HG02938 (cell line): ENCODE measurements at regions not wholly inside any gene's neighbourhood (a gene's known extent, or its start where the extent isn't known, plus 50 kb on each side); places are given as distances from the start of the nearest gene placed in this dataset.
A peak's percentile ranks its signal among the peaks of the same experiment; 100 is the strongest.

ENCODE experiments used
- ATAC-seq: cut with Tn5 transposase; IDR thresholded peaks from one replicate; pipeline ENCODE4 v1.9.1; 2021; ENCODE audit warnings: mild to moderate bottlenecking, moderate library complexity; ENCODE audit not compliant: unreplicated experiment

GRCh38 chr21:14736162-14736561 is 190.0 kb upstream of the SAMSN1 start:
- peak; percentile 59 for ATAC-seq

DNA sequence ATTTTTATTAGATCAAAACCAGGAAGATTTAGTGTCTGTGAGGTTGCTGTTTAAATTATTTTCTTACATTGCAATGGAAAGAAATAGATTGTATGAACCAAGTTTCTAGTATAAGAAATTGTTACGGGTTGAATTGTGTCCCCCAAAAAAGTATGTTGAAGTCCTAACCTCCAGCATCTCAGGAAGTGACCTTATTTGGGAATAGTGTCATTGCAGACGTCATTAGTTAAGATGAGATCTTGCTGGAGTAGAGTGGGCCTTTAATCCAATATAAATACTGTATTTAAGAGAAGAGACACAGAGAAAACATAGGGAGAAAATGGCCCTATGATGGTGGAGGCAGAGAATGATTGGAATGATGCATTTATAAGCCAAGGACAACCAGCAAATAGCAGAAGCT is 188.7 kb upstream of the SAMSN1 start:
- ATAC-seq = no peak

- ATAC-seq = no peak
Measured at GRCh38 chr21:14734191-14734590, 188.1 kb upstream of the SAMSN1 start.

GRCh38 chr21:14725219-14725618 is 179.1 kb upstream of the SAMSN1 start:
- no peak for ATAC-seq

- no peak for ATAC-seq
Measured at GRCh38 chr21:14722841-14723483, 176.8 kb upstream of the SAMSN1 start.

GRCh38 chr21:14720237-14720636 is 174.1 kb upstream of the SAMSN1 start:
- ATAC-seq = no peak

- no peak for ATAC-seq
Measured at GRCh38 chr21:14718951-14719350, 172.8 kb upstream of the SAMSN1 start.

GRCh38 chr21:14716761-14717396 is 170.8 kb upstream of the SAMSN1 start:
- ATAC-seq = no peak

DNA sequence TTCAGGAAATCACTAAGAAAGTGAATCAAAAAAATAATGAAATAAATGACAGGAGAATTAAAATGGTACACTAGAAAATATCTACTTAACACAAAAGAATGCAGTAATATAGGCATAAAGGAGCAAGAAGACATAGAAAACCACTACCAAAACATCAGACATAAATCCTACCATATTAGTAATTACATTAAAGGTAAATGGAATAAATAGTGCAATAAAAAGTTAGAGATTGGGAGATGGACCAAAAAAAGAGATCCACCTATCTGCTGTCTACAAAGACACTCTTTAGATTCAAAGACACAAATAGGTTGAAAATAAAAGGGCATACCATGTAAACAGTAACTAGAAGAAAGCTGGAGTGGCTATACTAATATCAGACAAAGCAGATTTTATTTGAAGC is 167.0 kb upstream of the SAMSN1 start:
- no peak for ATAC-seq

- ATAC-seq = no peak
Measured at GRCh38 chr21:14712121-14712715, 166.1 kb upstream of the SAMSN1 start.

DNA sequence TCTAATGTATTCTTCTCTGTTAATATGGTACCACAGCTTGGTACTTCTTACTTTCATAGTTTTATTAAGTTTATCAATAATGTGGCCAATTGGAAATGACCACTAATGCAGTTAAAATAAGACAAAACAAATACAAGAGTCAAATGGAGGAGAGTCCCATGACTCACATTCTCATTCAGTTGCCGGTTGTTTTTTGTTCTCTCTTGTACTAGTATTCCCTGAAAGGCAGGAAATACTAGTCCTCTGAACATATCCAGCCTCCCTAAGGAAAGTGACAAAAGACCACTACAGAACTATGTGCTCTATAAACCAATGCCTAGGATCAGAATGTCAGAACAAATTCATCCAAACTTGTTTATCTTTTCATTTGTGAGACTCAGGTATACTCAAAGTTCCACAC is 165.2 kb upstream of the SAMSN1 start:
- ATAC-seq = no peak

DNA sequence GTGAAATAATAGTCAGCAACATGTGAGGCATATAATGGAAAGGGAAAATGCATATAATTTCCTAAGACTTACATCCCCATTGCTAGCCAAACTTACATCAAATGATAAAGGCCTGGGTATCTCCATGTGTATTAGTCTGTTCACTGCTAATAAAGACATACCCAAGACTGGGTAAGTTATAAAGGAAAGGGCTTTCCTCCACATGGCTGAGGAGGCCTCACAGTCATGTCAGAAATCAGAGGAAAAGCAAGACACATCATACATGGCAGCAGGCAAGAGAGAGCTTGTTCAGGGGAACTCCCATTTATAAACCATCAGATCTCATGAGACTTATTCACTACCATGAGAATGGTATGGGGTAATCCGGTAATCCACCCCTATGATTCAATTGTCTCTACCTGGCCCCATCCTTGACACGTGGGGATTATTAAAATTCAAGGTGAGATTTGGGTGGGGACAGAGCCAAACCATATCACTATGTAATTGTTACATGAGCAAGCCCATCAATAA is 161.5 kb upstream of the SAMSN1 start:
- ATAC-seq = no peak

GRCh38 chr21:14706712-14707510 is 160.8 kb upstream of the SAMSN1 start:
- ATAC-seq = no peak

DNA sequence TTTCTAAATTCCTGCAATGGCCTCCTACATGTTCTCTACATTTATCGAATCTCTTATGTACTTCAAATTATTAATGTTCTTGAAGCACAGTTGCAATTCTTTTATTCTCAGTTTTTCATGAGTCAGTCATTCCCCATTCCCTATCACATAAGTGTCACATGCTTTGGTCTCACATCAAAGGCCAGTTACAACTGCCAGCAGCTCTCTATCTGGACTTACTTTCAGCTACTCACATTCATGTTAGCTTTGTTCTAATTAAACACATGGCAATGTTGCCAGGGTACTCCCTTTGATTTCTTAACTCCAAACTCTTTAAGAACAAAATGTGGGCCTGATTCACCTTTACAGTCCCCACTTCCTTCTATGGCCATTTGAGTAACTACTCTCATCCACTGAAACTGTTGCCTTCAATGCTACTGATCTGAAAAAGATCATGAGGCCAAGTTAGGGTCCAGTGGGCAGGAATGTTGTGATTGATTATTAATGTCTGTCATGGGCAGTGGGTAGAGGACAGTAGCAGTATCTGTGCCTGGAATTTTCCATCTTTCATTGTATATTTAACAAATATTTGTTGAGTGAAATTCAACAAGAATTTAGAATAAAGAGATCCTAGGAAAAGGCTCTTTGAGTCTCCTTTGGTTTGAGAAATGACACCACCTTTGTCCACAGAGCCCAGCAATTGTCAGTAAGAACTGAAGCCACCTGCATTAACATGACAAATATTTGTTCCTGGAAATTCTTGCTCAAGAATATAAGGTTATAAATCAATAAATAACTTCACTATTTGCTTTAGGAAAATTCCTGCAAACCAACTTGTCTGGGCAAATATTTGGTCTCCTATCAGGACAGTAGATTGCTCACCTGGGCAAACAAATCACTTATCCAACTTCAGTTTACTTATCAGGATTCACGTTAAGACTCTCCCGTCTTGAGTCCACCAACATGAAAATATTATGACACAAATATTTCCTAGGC is 153.6 kb upstream of the SAMSN1 start:
- no peak for ATAC-seq

GRCh38 chr21:14697769-14698168 is 151.7 kb upstream of the SAMSN1 start:
- ATAC-seq = no peak

DNA sequence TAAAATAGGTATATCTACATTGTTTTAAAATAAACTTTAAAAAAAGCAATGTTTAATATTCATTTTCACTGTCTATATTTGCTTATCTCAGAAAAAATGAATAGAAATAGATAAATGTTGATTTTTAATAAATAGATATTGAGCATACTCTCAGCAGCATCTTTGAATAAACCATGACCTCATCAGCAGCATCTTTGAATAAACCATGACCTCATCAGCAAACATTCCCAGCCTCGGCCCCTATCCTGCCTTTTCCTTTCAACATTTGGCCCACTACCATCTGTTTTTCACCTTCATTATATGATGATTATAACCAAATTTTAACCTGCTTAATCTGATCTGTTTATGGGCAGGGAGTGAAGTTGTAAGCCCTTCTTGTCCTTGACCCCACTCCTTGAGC is 148.7 kb upstream of the SAMSN1 start:
- no peak for ATAC-seq

DNA sequence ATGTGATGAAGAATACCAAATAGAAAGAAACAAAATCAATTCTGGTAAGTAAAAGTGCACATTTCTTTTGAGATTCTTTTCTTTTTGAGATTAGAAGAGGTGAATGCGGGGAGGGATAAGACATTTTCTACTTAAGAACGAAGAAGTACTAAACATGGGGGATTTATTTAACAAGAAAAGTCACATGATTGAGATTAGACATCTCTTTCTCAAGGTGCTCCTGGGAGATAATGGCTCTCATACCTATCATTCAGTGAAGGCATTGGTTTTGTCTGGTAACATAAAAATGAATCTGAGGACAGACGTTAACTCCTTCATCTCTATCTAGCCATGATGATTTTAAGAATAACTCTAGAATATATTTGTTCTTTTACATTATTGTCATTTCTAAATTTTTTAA is 147.9 kb upstream of the SAMSN1 start:
- ATAC-seq = no peak

DNA sequence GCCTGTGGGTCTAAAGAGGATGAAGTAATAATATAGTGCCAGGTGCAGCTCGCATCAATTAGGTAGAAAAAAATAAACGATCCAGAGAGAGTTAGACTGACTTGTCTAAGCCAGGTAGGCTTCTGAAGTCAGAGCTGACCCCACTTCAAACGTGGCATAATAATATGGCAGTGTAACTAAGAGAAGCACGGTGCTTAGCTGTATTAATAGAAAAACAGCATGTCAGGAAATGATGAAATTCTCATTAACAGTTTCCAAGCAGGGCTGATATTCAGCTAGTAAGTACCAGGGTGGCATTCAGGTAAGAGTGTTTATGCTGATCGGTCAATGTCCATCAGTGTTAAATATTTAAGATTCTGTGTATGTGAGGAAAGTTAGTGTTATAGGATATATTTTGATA is 145.8 kb upstream of the SAMSN1 start:
- no peak for ATAC-seq

DNA sequence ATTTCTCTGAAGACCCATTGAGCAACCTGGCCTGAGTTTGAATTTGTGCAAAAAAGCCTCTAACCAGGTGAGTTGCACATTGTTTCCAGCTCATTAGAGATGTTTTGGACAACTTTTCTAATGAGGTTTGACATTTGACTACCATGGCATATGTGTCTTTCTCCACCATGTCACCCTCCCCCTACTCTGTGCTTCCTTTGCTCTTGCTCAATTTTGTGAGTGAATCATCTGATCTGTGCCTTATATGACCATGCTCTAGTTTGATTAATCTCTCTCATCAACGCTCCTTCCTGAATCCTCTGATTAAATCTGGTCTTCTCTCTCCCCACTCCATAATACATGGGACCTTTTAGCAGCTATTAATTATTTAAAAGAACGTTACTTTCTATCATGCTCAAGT is 144.8 kb upstream of the SAMSN1 start:
- ATAC-seq = no peak

DNA sequence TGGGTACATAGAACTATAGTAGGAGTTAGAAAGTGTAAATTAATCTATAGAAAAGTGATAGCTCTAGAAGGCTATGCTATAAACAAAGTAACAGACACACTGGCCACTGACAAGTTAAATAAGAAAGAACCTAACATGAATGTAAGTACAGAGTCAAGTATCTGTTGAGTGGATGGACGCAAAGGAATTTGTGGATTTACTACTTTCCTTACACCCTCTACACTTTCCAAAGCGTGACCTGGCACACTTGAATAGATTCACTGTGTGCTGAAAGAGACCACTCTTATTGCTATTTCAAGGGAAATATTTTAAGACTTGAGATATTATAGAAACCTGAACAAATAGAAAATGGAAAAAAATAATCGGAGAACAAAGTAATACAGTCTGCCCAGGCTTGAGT is 142.8 kb upstream of the SAMSN1 start:
- ATAC-seq = no peak
